Osteoblast (primary cell): ENCODE measurements at regions not wholly inside any gene's neighbourhood (a gene's known extent, or its start where the extent isn't known, plus 50 kb on each side); places are given as distances from the start of the nearest gene placed in this dataset.
"Not testable (repeated sequence)": the region's sequence is repeated elsewhere in the genome, so short reads cannot be mapped to it uniquely, and the experiment has no call there.

Experiments
- DNase-seq: peaks from one replicate; pipeline ENCODE4 v3.0.0; 2011; ENCODE audit warnings: low spot score, mixed read lengths; ENCODE audit not compliant: insufficient read length; ENCODE audit errors: missing footprints
- H2AFZ ChIP-seq: 2 replicates; pipeline ENCODE4 v1.6.0; 2011; ENCODE audit warnings: mild to moderate bottlenecking, low read length
- H3K27ac ChIP-seq: 2 replicates; pipeline ENCODE4 v1.5.1; 2011; ENCODE audit warnings: mild to moderate bottlenecking, low read depth, low read length, moderate library complexity
- H3K27me3 ChIP-seq: 2 replicates; pipeline ENCODE4 v1.6.0; 2012; ENCODE audit warnings: mild to moderate bottlenecking, control low read depth, inconsistent platforms, low read length, moderate library complexity; ENCODE audit not compliant: insufficient read depth
- H3K36me3 ChIP-seq: 2 replicates; pipeline ENCODE4 v1.5.1; 2011; ENCODE audit warnings: mild to moderate bottlenecking, low read length, control low read depth, moderate library complexity; ENCODE audit not compliant: insufficient read depth
- H3K4me1 ChIP-seq: 2 replicates; pipeline ENCODE4 v1.5.1; 2011; ENCODE audit warnings: mild to moderate bottlenecking, low read length, control low read depth, moderate library complexity; ENCODE audit not compliant: insufficient read depth
- H3K4me2 ChIP-seq: 2 replicates; pipeline ENCODE4 v1.6.0; 2011; ENCODE audit warnings: mild to moderate bottlenecking, low read length; ENCODE audit not compliant: insufficient read depth
- H3K4me3 ChIP-seq: fragments of 200-600 bp; sonication (generic); 3 replicates; pipeline ENCODE4 v1.5.1; 2012; ENCODE audit warnings: mild to moderate bottlenecking, low read length, inconsistent platforms; ENCODE audit not compliant: insufficient read depth
- H3K79me2 ChIP-seq: 2 replicates; pipeline ENCODE4 v1.6.0; 2012; ENCODE audit warnings: mild to moderate bottlenecking, low read length, control low read depth, inconsistent platforms; ENCODE audit not compliant: insufficient read depth
- H3K9me3 ChIP-seq: 2 replicates; pipeline ENCODE4 v1.5.1; 2011; ENCODE audit warnings: low read depth, low read length, control low read depth
- H4K20me1 ChIP-seq: 2 replicates; pipeline ENCODE4 v1.6.0; 2012; ENCODE audit warnings: mild to moderate bottlenecking, low read length, control low read depth; ENCODE audit not compliant: insufficient read depth
- CTCF ChIP-seq: IDR thresholded peaks from 2 replicates; pipeline ENCODE4 v1.5.1; 2011; ENCODE audit warnings: mild to moderate bottlenecking, low read depth, low read length, moderate library complexity; ENCODE audit errors: extremely low read depth

- Histone ChIP-seq H3K79me2 (no peaks in the 10 kb centered on the region), H3K27ac (no peak overlapping the region), H4K20me1 (no peaks in the 10 kb centered on the region), H3K27me3 (no peaks in the 10 kb centered on the region), H3K4me3 (no peak overlapping the region), H3K4me2 (no peak overlapping the region), H3K4me1 (no peaks in the 10 kb centered on the region), H3K36me3 (no peaks in the 10 kb centered on the region), H3K9me3 (no peaks in the 10 kb centered on the region), H2AFZ (no peak overlapping the region)
- DNase-seq, result no peak
- TF ChIP-seq CTCF, result no peak
Observed at GRCh38 chr12:114026805-114027204, 60.7 kb upstream of the RBM19 start.

- H4K20me1 ChIP-seq, result no peaks in the 10 kb centered on the region
- H3K9me3 ChIP-seq, result no peaks in the 10 kb centered on the region
- H2AFZ ChIP-seq, result no peak overlapping the region
- no peak overlapping the region for H3K4me3 ChIP-seq
- H3K27me3 ChIP-seq, result no peaks in the 10 kb centered on the region
- no peak overlapping the region for H3K27ac ChIP-seq
- TF ChIP-seq CTCF, result no peak
- H3K4me2 ChIP-seq, result no peak overlapping the region
- DNase-seq, result no peak
- no peaks in the 10 kb centered on the region for H3K36me3 ChIP-seq
- no peaks in the 10 kb centered on the region for H3K79me2 ChIP-seq
- no peaks in the 10 kb centered on the region for H3K4me1 ChIP-seq
Observed at GRCh38 chr12:114025935-114026334, 59.8 kb upstream of the RBM19 start.

- H4K20me1 ChIP-seq, H3K27ac ChIP-seq, H2AFZ ChIP-seq, H3K4me2 ChIP-seq, H3K36me3 ChIP-seq, H3K79me2 ChIP-seq, H3K4me3 ChIP-seq, DNase-seq, H3K27me3 ChIP-seq, H3K9me3 ChIP-seq, H3K4me1 ChIP-seq: not testable (repeated sequence)
Observed at GRCh38 chr12:114022081-114022480, 56.0 kb upstream of the RBM19 start.

GRCh38 chr12:114018669-114019068, 52.5 kb upstream of the RBM19 start:
- H3K27ac ChIP-seq, result no peak overlapping the region
- no peak overlapping the region for H3K4me2 ChIP-seq
- no peak for TF ChIP-seq CTCF
- no peaks in the 10 kb centered on the region for H3K27me3 ChIP-seq
- no peak overlapping the region for H3K4me3 ChIP-seq
- H3K4me1 ChIP-seq, result no peaks in the 10 kb centered on the region
- no peaks in the 10 kb centered on the region for H4K20me1 ChIP-seq
- H3K79me2 ChIP-seq, result no peaks in the 10 kb centered on the region
- no peaks in the 10 kb centered on the region for H3K9me3 ChIP-seq
- DNase-seq, result no peak
- H2AFZ ChIP-seq, result no peak overlapping the region
- H3K36me3 ChIP-seq, result no peaks in the 10 kb centered on the region
